Daoy (cell line): ENCODE measurements at regions not wholly inside any gene's neighbourhood (a gene's known extent, or its start where the extent isn't known, plus 50 kb on each side); places are given as distances from the start of the nearest gene placed in this dataset.

Experiments
- DNase-seq: peaks from one replicate; pipeline ENCODE4 v3.0.0-alpha.2; 2015; ENCODE audit warnings: low read depth

GRCh38 chr13:107753291-107753690, 462.0 kb downstream of the LIG4 start:
- DNase-seq, result no peak

GRCh38 chr13:107743983-107744382, 471.4 kb downstream of the LIG4 start:
- no peak for DNase-seq

GRCh38 chr13:107743526-107743925, 471.8 kb downstream of the LIG4 start:
- DNase-seq, result no peak

- no peak for DNase-seq
Observed at GRCh38 chr13:107743100-107743499, 472.2 kb downstream of the LIG4 start.

GRCh38 chr13:107742544-107742943, 472.8 kb downstream of the LIG4 start:
- DNase-seq, result no peak

- no peak for DNase-seq
Observed at GRCh38 chr13:107738004-107738403, 477.3 kb downstream of the LIG4 start.

GRCh38 chr13:107736731-107737130, 478.6 kb downstream of the LIG4 start:
- DNase-seq, result no peak

GRCh38 chr13:107736170-107736569, 479.2 kb downstream of the LIG4 start:
- no peak for DNase-seq

GRCh38 chr13:107734891-107735625, 480.3 kb downstream of the LIG4 start:
- no peak for DNase-seq

GRCh38 chr13:107733276-107733675, 482.1 kb downstream of the LIG4 start:
- DNase-seq, result no peak

- DNase-seq, result no peak
Observed at GRCh38 chr13:107730813-107731212, 484.5 kb downstream of the LIG4 start.

- DNase-seq, result no peak
Observed at GRCh38 chr13:107721125-107721869, 494.0 kb downstream of the LIG4 start.

GRCh38 chr13:107716741-107717140, 498.6 kb downstream of the LIG4 start:
- no peak for DNase-seq

- no peak for DNase-seq
Observed at GRCh38 chr13:107716241-107716640, 499.1 kb downstream of the LIG4 start.

- DNase-seq, result no peak
Observed at GRCh38 chr13:107715496-107715895, 499.8 kb downstream of the LIG4 start.

GRCh38 chr13:107713314-107713713, 502.0 kb downstream of the LIG4 start:
- no peak for DNase-seq

GRCh38 chr13:107712145-107712860, 503.0 kb downstream of the LIG4 start:
- no peak for DNase-seq

- DNase-seq, result no peak
Observed at GRCh38 chr13:107690181-107690580, 525.2 kb downstream of the LIG4 start.

GRCh38 chr13:107685876-107686275, 529.5 kb downstream of the LIG4 start:
- no peak for DNase-seq

GRCh38 chr13:107681600-107681999, 533.7 kb downstream of the LIG4 start:
- DNase-seq, result no peak

- DNase-seq, result no peak
Observed at GRCh38 chr13:107680115-107680514, 535.2 kb downstream of the LIG4 start.

GRCh38 chr13:107678075-107678689, 537.2 kb downstream of the LIG4 start:
- peak; percentile 53 for DNase-seq
